CD4-positive, alpha-beta T cell treated with Interleukin-17A for 4 hours (primary cell): ENCODE measurements at regions not wholly inside any gene's neighbourhood (a gene's known extent, or its start where the extent isn't known, plus 50 kb on each side); places are given as distances from the start of the nearest gene placed in this dataset.

Experiments used
- DNase-seq: peaks from one replicate; pipeline ENCODE4 v3.0.0-alpha.2; 2020; ENCODE audit warnings: mixed read lengths

- DNase-seq, result no peak
These were observed 123.7 kb downstream of the CBLL2 start for GRCh38 chrX:22396408-22396807.

DNA sequence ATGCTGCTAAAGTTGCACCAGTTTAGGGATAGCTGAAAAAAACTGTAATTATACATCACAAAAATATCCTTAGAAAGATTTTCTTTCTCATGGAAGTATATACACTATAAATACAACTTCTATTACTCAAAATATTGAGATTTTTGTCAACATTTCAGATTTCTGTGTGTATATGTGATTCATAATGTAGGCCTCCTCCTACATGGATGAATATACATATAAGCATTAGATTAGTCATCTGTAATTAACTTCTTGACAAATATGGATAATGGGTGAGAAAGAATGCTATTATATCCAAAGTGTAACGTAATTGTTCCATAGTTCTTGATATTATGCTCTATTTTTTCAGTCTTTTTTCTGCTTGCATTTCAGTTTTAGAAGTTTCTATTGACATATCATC lies 124.9 kb downstream of the CBLL2 start:
- DNase-seq, result no peak

- DNase-seq, result no peak
These were observed 126.9 kb downstream of the CBLL2 start for GRCh38 chrX:22399437-22400192.

DNA sequence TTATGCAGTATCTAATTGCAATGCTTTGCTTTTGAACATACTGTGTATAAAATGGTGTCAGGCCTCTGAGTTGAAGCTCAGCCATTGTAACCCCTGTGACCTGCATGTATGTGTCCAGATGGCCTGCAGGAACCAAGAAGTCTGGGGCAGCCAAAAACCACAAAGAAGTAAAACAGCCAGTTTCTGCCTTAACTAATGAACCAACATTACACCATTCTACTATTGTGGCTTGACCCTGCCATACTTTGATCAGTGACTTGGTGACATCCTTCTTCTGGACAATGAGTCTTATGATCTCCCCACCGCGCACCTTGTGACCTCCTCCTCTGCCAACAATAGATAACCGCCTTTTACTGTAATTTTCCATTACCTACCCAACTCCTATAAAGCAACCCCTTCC lies 131.6 kb downstream of the CBLL2 start:
- DNase-seq, result no peak

GRCh38 chrX:22406201-22406737 lies 133.6 kb downstream of the CBLL2 start:
- DNase-seq, result no peak

- no peak for DNase-seq
These were observed 136.7 kb downstream of the CBLL2 start for GRCh38 chrX:22409418-22409817.

DNA sequence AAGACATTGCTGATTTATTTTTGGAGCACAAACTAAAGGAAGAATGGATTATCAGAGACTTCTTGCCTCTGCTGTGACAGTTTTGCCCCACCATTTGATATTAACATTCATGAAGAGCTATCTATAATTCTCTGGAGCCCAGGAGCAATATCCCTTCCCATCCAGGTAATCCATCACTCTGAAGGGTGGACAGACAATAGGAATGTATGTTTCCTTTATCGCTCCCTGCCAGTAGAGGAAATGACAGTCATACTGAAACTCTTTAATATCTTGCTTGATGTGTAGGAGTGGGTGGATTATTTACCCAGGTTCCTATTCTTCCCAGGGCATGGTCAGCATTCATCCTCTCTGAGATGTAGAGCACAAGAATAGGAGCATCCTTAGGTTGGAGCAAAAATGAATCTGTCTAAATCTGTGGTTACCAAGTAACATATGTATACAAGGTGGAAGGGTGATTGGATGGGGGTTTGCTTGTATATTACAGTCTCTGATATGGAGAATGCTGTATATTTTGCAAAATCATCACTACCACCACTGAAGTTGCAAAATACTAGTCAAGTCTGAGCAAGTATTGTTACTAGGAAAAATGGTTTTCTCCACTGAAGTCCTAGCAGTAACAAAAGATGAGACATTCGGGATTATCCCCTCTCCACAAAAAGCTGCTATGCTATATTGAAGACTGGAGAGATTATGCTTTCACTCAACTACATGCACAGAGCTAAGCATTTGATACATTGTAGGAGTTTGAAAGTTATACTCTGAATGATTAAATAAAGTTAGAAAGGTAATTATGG lies 151.6 kb downstream of the CBLL2 start:
- no peak for DNase-seq

DNA sequence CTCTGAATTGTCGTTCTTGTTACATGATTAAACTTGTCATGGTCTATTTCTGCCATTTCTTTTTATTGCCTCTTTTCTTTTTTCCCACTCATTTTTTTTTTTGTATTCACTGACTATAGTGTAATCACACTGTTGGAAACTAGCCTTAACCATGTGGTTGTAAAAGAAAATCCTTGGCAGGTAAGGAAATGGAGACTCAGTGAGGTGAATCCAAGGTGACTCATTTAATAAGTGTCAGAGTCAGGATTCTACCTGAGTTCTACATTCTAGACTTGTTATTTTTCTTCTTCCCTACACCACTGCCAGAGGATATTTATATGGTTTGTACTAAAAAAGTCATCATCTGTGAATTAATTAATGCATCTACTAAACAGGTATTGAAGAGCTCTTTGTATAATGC lies 152.2 kb downstream of the CBLL2 start:
- no peak for DNase-seq

DNA sequence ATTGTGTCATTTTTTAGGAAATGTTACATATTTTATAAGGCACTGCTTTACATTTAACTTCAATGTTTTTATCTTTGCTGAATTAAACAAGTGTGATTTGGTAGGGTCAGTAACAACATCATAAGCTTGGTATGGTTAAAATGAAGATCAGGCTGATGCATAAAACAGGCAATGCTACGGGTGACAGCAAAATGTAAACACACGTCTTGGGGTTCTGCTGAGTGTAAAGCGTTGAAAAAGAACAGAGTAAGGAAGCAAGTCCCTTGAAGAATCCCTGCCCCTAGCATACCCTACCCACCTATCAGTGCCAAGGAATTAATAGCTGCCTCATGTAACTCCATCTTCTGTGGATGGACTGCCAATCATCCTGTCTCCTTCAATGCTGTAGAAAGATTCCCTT lies 157.0 kb downstream of the CBLL2 start:
- no peak for DNase-seq

DNA sequence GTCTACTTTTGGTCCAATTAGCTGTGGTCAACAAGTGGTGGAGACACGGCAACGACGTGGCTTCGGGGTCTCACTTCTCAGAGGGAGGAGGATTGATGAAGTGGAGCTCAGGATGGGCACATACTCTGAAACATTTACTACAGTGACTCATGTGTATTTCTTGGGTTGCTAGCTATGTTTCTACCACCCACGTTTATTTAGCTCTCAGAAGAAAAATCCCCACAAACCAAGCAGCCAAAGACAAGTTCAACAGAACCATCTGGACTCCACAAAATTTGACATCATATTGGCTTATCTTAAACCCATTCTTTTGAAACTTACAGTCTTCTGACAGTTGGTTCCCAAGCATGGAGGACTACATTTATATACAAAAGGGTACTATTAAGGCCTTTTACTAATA lies 158.0 kb downstream of the CBLL2 start:
- DNase-seq, result no peak

GRCh38 chrX:22433292-22434070 lies 160.8 kb downstream of the CBLL2 start:
- no peak for DNase-seq

GRCh38 chrX:22445880-22446279 lies 173.2 kb downstream of the CBLL2 start:
- no peak for DNase-seq

- DNase-seq, result no peak
These were observed 190.2 kb downstream of the CBLL2 start for GRCh38 chrX:22462959-22463358.

GRCh38 chrX:22467571-22467970 lies 194.9 kb downstream of the CBLL2 start:
- DNase-seq, result no peak

DNA sequence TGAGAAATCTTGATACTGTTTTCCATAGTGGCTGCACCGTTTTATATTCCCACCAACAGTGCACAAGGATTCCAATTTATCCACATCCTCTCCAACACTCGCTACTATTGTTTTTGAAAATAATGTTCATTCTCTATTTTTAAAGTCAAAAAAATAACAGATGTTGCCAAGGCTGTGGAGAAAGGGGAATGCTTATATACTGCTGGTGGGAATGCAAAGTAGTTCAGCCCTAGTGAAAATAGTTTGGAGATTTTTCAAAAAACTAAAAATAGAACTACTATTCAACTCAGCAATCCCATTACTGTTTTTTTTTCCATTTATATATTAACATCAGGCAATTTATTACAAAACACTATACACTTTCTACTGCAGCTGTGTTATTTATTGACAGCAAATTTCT lies 208.7 kb downstream of the CBLL2 start:
- DNase-seq, result no peak

GRCh38 chrX:22486296-22486695 lies 213.6 kb downstream of the CBLL2 start:
- no peak for DNase-seq

GRCh38 chrX:22516893-22517292 lies 244.2 kb downstream of the CBLL2 start:
- no peak for DNase-seq

DNA sequence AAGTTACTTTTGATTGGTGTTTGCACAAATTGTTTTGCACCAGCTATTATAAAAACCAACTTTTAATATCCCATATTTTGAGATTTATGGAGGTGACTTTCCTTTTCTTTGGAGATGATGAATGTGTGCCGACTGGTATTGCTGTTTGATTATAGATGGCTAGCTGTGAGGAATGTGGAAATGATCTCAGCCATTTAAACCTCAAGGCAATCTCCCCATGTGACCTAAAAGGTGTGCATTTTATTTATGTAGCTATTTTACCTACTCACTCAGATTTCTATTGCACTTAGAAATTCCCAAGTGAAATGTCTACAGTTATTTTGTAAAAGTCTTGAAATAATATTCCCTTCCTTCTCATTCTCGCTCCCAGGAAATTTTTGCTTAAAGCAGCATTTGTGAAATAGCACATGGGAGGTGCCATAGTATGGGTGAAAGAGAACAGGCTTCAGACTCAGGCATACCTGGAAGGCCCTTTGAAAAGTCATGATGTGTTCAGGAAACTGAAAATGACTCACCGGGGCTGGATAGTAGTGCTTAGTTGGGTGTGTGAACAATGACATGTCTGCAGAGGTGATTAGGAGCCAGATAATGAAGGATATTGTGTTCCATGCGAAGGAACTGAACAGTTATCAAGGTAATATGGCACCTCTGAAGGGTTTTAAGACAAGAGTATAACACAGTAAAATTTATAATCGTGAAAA lies 247.6 kb downstream of the CBLL2 start:
- DNase-seq, result no peak

GRCh38 chrX:22526339-22526738 lies 253.6 kb downstream of the CBLL2 start:
- DNase-seq, result no peak

GRCh38 chrX:22527302-22527701 lies 254.6 kb downstream of the CBLL2 start:
- DNase-seq, result no peak

GRCh38 chrX:22533898-22534297 lies 261.2 kb downstream of the CBLL2 start:
- DNase-seq, result no peak

DNA sequence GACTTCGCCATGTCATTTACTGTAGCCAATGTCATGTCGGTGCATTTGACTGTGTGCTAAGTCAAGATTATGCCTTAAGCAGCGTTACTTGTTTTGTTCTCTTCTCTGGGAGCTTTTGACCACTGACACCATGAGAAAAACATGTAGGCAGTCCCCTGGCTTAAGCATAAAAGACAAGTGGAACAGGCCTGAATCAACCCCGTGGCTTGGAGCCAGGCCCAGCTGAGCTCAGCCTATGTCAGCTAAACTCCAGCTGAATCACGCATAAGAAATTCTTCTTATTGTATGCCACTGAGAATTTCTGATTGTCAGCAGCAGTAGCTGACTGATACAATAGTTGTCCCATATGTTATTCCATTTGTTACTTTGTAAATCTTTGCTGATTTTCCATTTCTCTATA lies 261.9 kb downstream of the CBLL2 start:
- no peak for DNase-seq
